ENCODE measurements at regions not wholly inside any gene's neighbourhood (a gene's known extent, or its start where the extent isn't known, plus 50 kb on each side); places are given as distances from the start of the nearest gene placed in this dataset.

DNA sequence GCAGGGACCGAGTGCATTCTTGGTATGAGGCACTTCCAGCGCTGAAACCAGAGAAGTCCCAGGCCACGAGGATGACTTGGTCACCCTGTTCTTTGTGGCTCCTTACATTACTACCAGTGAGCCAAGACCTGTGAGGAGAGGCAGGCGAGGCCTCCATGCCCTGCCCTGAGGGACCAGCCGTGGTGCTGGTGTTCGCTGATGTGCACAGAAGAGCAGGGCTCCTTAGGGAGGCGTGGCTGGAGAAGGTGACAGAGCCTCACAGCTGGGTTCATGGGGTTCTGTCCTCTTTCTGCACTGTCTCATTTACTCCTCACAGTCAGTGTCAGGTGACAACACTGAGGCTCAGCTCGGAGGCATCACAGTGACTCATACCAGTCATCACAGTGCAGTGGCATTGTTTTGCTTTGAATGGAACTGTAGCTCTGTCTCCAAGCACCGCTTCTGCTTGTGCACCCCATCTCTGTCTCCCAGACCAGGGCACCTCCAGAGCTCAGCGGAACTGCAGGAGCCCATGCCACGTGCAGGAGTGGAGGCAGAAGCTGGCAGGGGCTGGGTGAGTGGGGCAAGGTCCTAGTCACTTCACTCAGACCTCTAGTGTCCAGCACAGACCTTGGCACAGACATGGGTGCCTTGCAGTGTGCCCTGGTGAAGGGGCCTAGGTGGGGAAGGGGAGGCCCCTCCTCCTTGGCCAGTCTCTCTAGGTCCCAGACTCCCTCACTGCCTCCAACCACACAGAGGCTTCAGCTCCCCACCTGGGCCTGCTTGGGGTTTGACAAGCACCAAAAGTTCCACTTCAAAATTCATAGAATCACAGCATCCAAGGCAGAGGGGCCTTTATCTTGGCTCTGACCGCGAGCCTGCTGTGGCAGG is 310.9 kb downstream of the MATN1 start:
- no peak overlapping the region for H3K27ac ChIP-seq
- no peaks in the 10 kb centered on the region for H3K27me3 ChIP-seq (ENCODE audit: insufficient read depth, low read depth, severe bottlenecking)
- DNase-seq = no peak
- TF ChIP-seq, protein P1, sequence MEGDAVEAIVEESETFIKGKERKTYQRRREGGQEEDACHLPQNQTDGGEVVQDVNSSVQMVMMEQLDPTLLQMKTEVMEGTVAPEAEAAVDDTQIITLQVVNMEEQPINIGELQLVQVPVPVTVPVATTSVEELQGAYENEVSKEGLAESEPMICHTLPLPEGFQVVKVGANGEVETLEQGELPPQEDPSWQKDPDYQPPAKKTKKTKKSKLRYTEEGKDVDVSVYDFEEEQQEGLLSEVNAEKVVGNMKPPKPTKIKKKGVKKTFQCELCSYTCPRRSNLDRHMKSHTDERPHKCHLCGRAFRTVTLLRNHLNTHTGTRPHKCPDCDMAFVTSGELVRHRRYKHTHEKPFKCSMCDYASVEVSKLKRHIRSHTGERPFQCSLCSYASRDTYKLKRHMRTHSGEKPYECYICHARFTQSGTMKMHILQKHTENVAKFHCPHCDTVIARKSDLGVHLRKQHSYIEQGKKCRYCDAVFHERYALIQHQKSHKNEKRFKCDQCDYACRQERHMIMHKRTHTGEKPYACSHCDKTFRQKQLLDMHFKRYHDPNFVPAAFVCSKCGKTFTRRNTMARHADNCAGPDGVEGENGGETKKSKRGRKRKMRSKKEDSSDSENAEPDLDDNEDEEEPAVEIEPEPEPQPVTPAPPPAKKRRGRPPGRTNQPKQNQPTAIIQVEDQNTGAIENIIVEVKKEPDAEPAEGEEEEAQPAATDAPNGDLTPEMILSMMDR (IDR thresholded peaks at IDR 0.05; ENCODE audit: low read depth, low read length) = no peak
- H3K9me3 ChIP-seq (ENCODE audit: severe bottlenecking) = no peaks in the 10 kb centered on the region
- H3K36me3 ChIP-seq = no peaks in the 10 kb centered on the region
- no peak overlapping the region for H3K4me3 ChIP-seq (ENCODE audit: low read depth, low read length)

DNA sequence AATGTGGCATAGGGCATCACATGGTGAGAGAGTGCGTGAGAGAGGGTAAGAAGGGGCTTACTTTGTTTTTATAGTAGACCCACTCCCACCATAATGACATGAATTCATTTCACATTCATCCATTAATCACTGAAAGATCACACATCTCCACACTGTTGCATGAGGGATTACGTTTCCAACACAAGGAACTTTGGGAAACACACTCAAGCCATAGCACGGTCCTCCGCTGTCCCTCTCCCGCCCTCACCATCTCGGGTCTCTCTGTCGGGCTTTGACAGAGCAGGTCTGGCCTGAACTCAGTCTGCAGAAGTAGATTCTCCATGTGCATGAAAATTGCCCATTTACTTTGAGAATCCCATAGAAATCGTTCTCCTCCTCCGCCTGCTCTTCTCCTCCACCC is 312.2 kb downstream of the MATN1 start:
- TF ChIP-seq, protein P1 (IDR thresholded peaks at IDR 0.05; ENCODE audit: low read depth, low read length) = no peak
- DNase-seq = no peak
- H3K4me3 ChIP-seq (ENCODE audit: low read depth, low read length) = no peak overlapping the region
- H3K27me3 ChIP-seq (ENCODE audit: insufficient read depth, low read depth, severe bottlenecking) = no peaks in the 10 kb centered on the region
- H3K27ac ChIP-seq = no peak overlapping the region
- H3K36me3 ChIP-seq = no peaks in the 10 kb centered on the region
- H3K9me3 ChIP-seq (ENCODE audit: severe bottlenecking) = no peaks in the 10 kb centered on the region

GRCh38 chr1:30410153-30410851 is 313.1 kb downstream of the MATN1 start:
- TF ChIP-seq, protein P1 (IDR thresholded peaks at IDR 0.05; ENCODE audit: low read depth, low read length) = no peak
- H3K27ac ChIP-seq = no peak overlapping the region
- H3K9me3 ChIP-seq (ENCODE audit: severe bottlenecking) = no peaks in the 10 kb centered on the region
- H3K27me3 ChIP-seq (ENCODE audit: insufficient read depth, low read depth, severe bottlenecking) = no peaks in the 10 kb centered on the region
- no peak for DNase-seq
- H3K4me3 ChIP-seq (ENCODE audit: low read depth, low read length) = no peak overlapping the region
- H3K36me3 ChIP-seq = no peaks in the 10 kb centered on the region

GRCh38 chr1:30409476-30410152 is 313.8 kb downstream of the MATN1 start:
- Histone ChIP-seq H3K36me3 (no peaks in the 10 kb centered on the region), H3K4me3 (ENCODE audit: low read depth, low read length) (no peak overlapping the region), H3K27ac (no peak overlapping the region), H3K9me3 (ENCODE audit: severe bottlenecking) (no peaks in the 10 kb centered on the region), H3K27me3 (ENCODE audit: insufficient read depth, low read depth, severe bottlenecking) (no peaks in the 10 kb centered on the region)
- no peak for DNase-seq
- TF ChIP-seq, protein P1 (IDR thresholded peaks at IDR 0.05; ENCODE audit: low read depth, low read length) = no peak

DNA sequence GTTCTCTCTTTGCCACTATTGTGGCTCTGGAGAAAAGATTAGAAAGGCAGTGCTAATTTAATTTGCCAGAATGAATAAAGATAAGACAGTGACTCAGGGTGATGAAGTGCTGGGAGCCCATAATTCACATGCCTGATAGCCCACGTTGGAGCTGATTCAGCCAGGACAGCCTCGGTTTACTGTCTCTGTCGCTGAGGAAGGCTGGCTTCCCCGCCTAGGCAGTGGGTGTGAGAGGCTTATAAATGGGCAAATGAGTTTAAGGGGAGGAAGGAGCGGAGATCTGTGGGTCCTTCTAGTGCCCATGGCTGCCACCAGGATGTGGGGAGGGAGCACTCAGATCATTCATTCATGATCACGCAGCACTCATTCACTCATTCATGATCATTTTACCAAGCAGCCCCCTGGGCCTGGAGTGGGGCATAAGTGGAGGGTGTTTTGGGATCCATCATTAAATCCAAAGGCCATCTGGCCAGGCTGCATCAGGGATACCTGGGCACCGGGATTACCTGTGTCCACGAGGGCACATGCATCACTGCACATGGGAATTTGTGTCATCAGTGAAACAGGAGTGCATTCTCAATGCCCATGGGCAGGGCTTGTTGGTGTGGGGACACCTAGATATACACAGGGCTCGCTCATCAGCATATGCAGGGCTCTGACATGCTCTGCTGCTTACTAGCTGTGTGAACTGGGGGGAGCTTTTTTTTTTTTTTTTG is 315.4 kb downstream of the MATN1 start:
- no peaks in the 10 kb centered on the region for H3K9me3 ChIP-seq (ENCODE audit: severe bottlenecking)
- no peak overlapping the region for H3K4me3 ChIP-seq (ENCODE audit: low read depth, low read length)
- no peak overlapping the region for H3K27ac ChIP-seq
- no peaks in the 10 kb centered on the region for H3K36me3 ChIP-seq
- no peaks in the 10 kb centered on the region for H3K27me3 ChIP-seq (ENCODE audit: insufficient read depth, low read depth, severe bottlenecking)
- TF ChIP-seq, protein P1 (IDR thresholded peaks at IDR 0.05; ENCODE audit: low read depth, low read length) = no peak
- DNase-seq = no peak
